ENCODE measurements at regions not wholly inside any gene's neighbourhood (a gene's known extent, or its start where the extent isn't known, plus 50 kb on each side); places are given as distances from the start of the nearest gene placed in this dataset.

- Histone ChIP-seq H3K27ac (no peak overlapping the region), H3K27me3 (no peaks in the 10 kb centered on the region), H3K9me3 (peaks cover 0 to 2% of the 10 kb centered on the region in 2 donors), H3K4me3 (no peak overlapping the region), H3K36me3 (no peaks in the 10 kb centered on the region), H3K4me1 (ENCODE audit: insufficient read depth) (no peaks in the 10 kb centered on the region)
- WGBS, 3 donors, result 68 to 72% (median 70%) methylated on average over 6 of the region's 6 CpGs
- TF ChIP-seq EP300 (IDR thresholded peaks at IDR 0.05), result no peak
- TF ChIP-seq POLR2A (IDR thresholded peaks at IDR 0.05), result no peak
- TF ChIP-seq CTCF (IDR thresholded peaks at IDR 0.05), result no peak
- no peak for DNase-seq
- intact Hi-C loops (cut with DNase I), result no loop called here
These were observed 65.5 kb upstream of the RGS7 start for GRCh38 chr1:241422470-241422869.

- H3K4me1 ChIP-seq (ENCODE audit: insufficient read depth), result no peaks in the 10 kb centered on the region
- 66 to 80% (median 67%) methylated on average over 3 of the region's 3 CpGs for WGBS, 3 donors
- no peaks in the 10 kb centered on the region for H3K27me3 ChIP-seq
- H3K9me3 ChIP-seq, result peaks cover 0 to under 1% of the 10 kb centered on the region in 2 donors
- DNase-seq, result no peak
- intact Hi-C loops (cut with DNase I), result no loop called here
- H3K36me3 ChIP-seq, result no peaks in the 10 kb centered on the region
- no peak for TF ChIP-seq POLR2A (IDR thresholded peaks at IDR 0.05)
- no peak for TF ChIP-seq EP300 (IDR thresholded peaks at IDR 0.05)
- no peak for TF ChIP-seq CTCF (IDR thresholded peaks at IDR 0.05)
- no peak overlapping the region for H3K27ac ChIP-seq
- no peak overlapping the region for H3K4me3 ChIP-seq
These were observed 63.0 kb upstream of the RGS7 start for GRCh38 chr1:241419986-241420385.

GRCh38 chr1:241417258-241417657 lies 60.3 kb upstream of the RGS7 start:
- H3K9me3 ChIP-seq, result no peaks in the 10 kb centered on the region
- no peaks in the 10 kb centered on the region for H3K27me3 ChIP-seq
- intact Hi-C loops (cut with DNase I), result no loop called here
- no peak overlapping the region for H3K4me3 ChIP-seq
- 72 to 76% (median 75%) methylated on average over 1 of the region's 1 CpG for WGBS, 3 donors
- no peak for DNase-seq
- no peaks in the 10 kb centered on the region for H3K4me1 ChIP-seq (ENCODE audit: insufficient read depth)
- no peak for TF ChIP-seq CTCF (IDR thresholded peaks at IDR 0.05)
- TF ChIP-seq POLR2A (IDR thresholded peaks at IDR 0.05), result no peak
- TF ChIP-seq EP300 (IDR thresholded peaks at IDR 0.05), result no peak
- H3K27ac ChIP-seq, result no peak overlapping the region
- no peaks in the 10 kb centered on the region for H3K36me3 ChIP-seq

GRCh38 chr1:241413974-241414373 lies 57.0 kb upstream of the RGS7 start:
- DNase-seq, result no peak
- no peaks in the 10 kb centered on the region for H3K27me3 ChIP-seq
- 69 to 85% (median 70%) methylated on average over 3 of the region's 3 CpGs for WGBS, 3 donors
- H3K4me3 ChIP-seq, result no peak overlapping the region
- no peak overlapping the region for H3K27ac ChIP-seq
- intact Hi-C loops (cut with DNase I), result no loop called here
- TF ChIP-seq CTCF (IDR thresholded peaks at IDR 0.05) (no peak), EP300 (IDR thresholded peaks at IDR 0.05) (no peak), POLR2A (IDR thresholded peaks at IDR 0.05) (no peak)
- H3K9me3 ChIP-seq, result no peaks in the 10 kb centered on the region
- no peaks in the 10 kb centered on the region for H3K36me3 ChIP-seq
- H3K4me1 ChIP-seq (ENCODE audit: insufficient read depth), result no peaks in the 10 kb centered on the region

- Histone ChIP-seq H3K4me1 (ENCODE audit: insufficient read depth) (no peaks in the 10 kb centered on the region), H3K9me3 (no peaks in the 10 kb centered on the region), H3K27ac (no peak overlapping the region), H3K36me3 (no peaks in the 10 kb centered on the region), H3K4me3 (no peak overlapping the region), H3K27me3 (no peaks in the 10 kb centered on the region)
- no peak for DNase-seq
- intact Hi-C loops (cut with DNase I), result no loop called here
- 52 to 60% (median 56%) methylated on average over 2 of the region's 2 CpGs for WGBS, 3 donors
- TF ChIP-seq POLR2A (IDR thresholded peaks at IDR 0.05) (no peak), EP300 (IDR thresholded peaks at IDR 0.05) (no peak), CTCF (IDR thresholded peaks at IDR 0.05) (no peak)
These were observed 56.4 kb upstream of the RGS7 start for GRCh38 chr1:241413386-241413785.
